ENCODE measurements at regions not wholly inside any gene's neighbourhood (a gene's known extent, or its start where the extent isn't known, plus 50 kb on each side); places are given as distances from the start of the nearest gene placed in this dataset.

DNA sequence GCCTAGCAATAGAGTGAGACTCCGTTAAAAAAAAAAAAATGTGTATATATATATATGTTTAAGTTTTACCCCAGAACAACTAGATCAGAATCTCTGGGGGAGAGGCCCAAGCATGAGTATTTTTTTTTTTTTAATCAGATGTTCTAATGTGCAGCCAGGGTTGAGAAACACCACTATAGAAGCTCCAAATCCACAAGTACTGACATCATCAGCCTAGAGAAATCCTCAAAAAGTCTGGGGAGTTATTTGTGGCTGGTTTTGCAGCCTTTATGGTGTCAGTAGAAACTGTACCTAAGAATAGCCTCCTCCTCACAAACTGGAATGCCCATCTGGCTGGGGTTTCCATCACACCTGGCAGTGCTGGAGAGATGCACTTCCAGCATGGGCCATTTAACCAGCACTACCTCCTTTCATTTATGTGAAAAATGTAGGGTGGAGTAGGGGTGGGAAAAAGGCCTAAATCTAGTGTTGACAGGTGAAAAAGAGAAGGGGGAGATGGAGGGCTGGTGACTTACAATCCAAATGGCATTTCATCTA is 93.5 kb downstream of the CBLL2 start:
- DNase-seq = no peak
- Histone ChIP-seq H3K27ac (ENCODE audit: low read depth in 1 of 2, low read length in 2 of 2) (no peak overlapping the region), H4K20me1 (ENCODE audit: insufficient read depth, low read length) (no peaks in the 10 kb centered on the region), H3K79me2 (ENCODE audit: insufficient read depth, low read length) (no peaks in the 10 kb centered on the region), H3K27me3 (ENCODE audit: control insufficient read depth in 2 of 2, insufficient read depth in 2 of 2, low read length in 2 of 2) (no peaks in the 10 kb centered on the region), H3K4me2 (replicated peaks; ENCODE audit: extremely low read depth, low read length, poor library complexity, severe bottlenecking) (no peak overlapping the region), H3K9ac (ENCODE audit: insufficient read depth, low read length, poor library complexity, severe bottlenecking) (no peak overlapping the region), H3K36me3 (replicated peaks in 1 of 2; ENCODE audit: control insufficient read depth in 1 of 2, insufficient read depth in 2 of 2, low read length in 2 of 2) (no peaks in the 10 kb centered on the region), H3K9me3 (replicated peaks in 1 of 2; ENCODE audit: control insufficient read depth in 1 of 2, insufficient read depth in 1 of 2, low read length in 2 of 2) (peaks cover 0 to 3% of the 10 kb centered on the region in 2 donors), H3K4me1 (ENCODE audit: control insufficient read depth in 1 of 2, insufficient read depth in 2 of 2, low read length in 2 of 2) (no peaks in the 10 kb centered on the region), H2AFZ (ENCODE audit: insufficient read depth, low read depth, low read length, poor library complexity, severe bottlenecking) (no peak overlapping the region), H3K4me3 (replicated peaks in 1 of 3; ENCODE audit: low read depth in 2 of 3, low read length in 3 of 3) (no peak overlapping the region)
- TF ChIP-seq, protein P1, sequence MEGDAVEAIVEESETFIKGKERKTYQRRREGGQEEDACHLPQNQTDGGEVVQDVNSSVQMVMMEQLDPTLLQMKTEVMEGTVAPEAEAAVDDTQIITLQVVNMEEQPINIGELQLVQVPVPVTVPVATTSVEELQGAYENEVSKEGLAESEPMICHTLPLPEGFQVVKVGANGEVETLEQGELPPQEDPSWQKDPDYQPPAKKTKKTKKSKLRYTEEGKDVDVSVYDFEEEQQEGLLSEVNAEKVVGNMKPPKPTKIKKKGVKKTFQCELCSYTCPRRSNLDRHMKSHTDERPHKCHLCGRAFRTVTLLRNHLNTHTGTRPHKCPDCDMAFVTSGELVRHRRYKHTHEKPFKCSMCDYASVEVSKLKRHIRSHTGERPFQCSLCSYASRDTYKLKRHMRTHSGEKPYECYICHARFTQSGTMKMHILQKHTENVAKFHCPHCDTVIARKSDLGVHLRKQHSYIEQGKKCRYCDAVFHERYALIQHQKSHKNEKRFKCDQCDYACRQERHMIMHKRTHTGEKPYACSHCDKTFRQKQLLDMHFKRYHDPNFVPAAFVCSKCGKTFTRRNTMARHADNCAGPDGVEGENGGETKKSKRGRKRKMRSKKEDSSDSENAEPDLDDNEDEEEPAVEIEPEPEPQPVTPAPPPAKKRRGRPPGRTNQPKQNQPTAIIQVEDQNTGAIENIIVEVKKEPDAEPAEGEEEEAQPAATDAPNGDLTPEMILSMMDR (IDR thresholded peaks at IDR 0.05) = no peak
- intact Hi-C loops (cut with micrococcal nuclease) = no loop called here
- WGBS (ENCODE audit: insufficient coverage) = no CpG with 5 or more reads among the region's 1 CpG
- no peaks in the 10 kb centered on the region for H3K36me3 Mint-ChIP-seq
- H3K27me3 Mint-ChIP-seq (ENCODE audit: low read depth in 3 of 3) = peaks cover 0 to 1% (median 0%) of the 10 kb centered on the region in 3 donors
- no peaks in the 10 kb centered on the region for H3K4me1 Mint-ChIP-seq
- no peak overlapping the region for H3K27ac Mint-ChIP-seq
- H3K4me3 Mint-ChIP-seq = no peak overlapping the region
- H3K9me3 Mint-ChIP-seq = peaks cover 0 to 10% (median 2%) of the 10 kb centered on the region in 7 donors

DNA sequence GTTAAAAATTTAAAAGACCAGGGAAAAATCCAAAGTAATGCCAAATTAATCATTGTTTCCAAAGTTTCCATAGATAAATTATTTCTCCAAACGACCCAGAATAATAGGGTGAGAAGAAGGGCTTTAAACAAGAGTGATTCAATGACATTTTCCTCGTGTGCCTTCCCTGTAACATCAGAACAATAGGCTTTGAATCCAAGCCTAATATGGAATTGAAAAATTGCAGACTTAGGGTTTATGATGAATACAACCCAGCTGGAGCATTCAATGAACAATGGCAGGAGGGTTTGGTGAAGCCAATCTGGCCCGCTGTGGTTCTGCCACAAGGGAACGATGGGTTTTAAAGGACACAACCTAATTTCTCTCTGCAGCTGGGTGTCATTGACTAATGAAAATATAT is 94.2 kb downstream of the CBLL2 start:
- intact Hi-C loops (cut with micrococcal nuclease) = no loop called here
- Histone ChIP-seq H3K4me1 (ENCODE audit: control insufficient read depth in 1 of 2, insufficient read depth in 2 of 2, low read length in 2 of 2) (no peaks in the 10 kb centered on the region), H3K9me3 (replicated peaks in 1 of 2; ENCODE audit: control insufficient read depth in 1 of 2, insufficient read depth in 1 of 2, low read length in 2 of 2) (peaks cover 0 to 3% of the 10 kb centered on the region in 2 donors), H3K79me2 (ENCODE audit: insufficient read depth, low read length) (no peaks in the 10 kb centered on the region), H2AFZ (ENCODE audit: insufficient read depth, low read depth, low read length, poor library complexity, severe bottlenecking) (no peak overlapping the region), H3K27ac (ENCODE audit: low read depth in 1 of 2, low read length in 2 of 2) (no peak overlapping the region), H4K20me1 (ENCODE audit: insufficient read depth, low read length) (no peaks in the 10 kb centered on the region), H3K4me3 (replicated peaks in 1 of 3; ENCODE audit: low read depth in 2 of 3, low read length in 3 of 3) (no peak overlapping the region), H3K9ac (ENCODE audit: insufficient read depth, low read length, poor library complexity, severe bottlenecking) (no peak overlapping the region), H3K36me3 (replicated peaks in 1 of 2; ENCODE audit: control insufficient read depth in 1 of 2, insufficient read depth in 2 of 2, low read length in 2 of 2) (no peaks in the 10 kb centered on the region), H3K27me3 (ENCODE audit: control insufficient read depth in 2 of 2, insufficient read depth in 2 of 2, low read length in 2 of 2) (no peaks in the 10 kb centered on the region), H3K4me2 (replicated peaks; ENCODE audit: extremely low read depth, low read length, poor library complexity, severe bottlenecking) (no peak overlapping the region)
- Mint-ChIP-seq H3K27me3 (ENCODE audit: low read depth in 3 of 3) (peaks cover 0 to 1% (median 0%) of the 10 kb centered on the region in 3 donors), H3K9me3 (peaks cover 0 to 10% (median 2%) of the 10 kb centered on the region in 7 donors), H3K27ac (no peak overlapping the region), H3K4me1 (no peaks in the 10 kb centered on the region), H3K36me3 (no peaks in the 10 kb centered on the region), H3K4me3 (no peak overlapping the region)
- TF ChIP-seq, protein P1 (IDR thresholded peaks at IDR 0.05) = no peak
- WGBS (ENCODE audit: insufficient coverage) = no CpG with 5 or more reads among the region's 4 CpGs
- no peak for DNase-seq
